HepG2 (cell line): ENCODE measurements at regions not wholly inside any gene's neighbourhood (a gene's known extent, or its start where the extent isn't known, plus 50 kb on each side); places are given as distances from the start of the nearest gene placed in this dataset.

Source experiments
- ATAC-seq: fragments of 200-7000 bp; cut with Tn5 transposase; 3 replicates; pipeline ENCODE4 v1.9.1; 2020; ENCODE audit warnings: mild to moderate bottlenecking, moderate library complexity
- BruUV-seq: library from RNA; stranded (reverse); fragments of 400-500 nt; replicated peaks from 2 replicates; lab custom pipeline; 2021; lab: Mats Ljungman, UMichigan
- CTCF ChIA-PET: fragments of 300-600 bp; formaldehyde crosslinking; extraction: SDS; loops from one replicate; lab custom pipeline; 2021; ENCODE audit warnings: low total read pairs, inconsistent platforms, low intra/inter-chr PET ratio; lab: Yijun Ruan, JAX
- POLR2A ChIA-PET: fragments of 350-600 bp; sonication (Branson Sonifier 250); formaldehyde crosslinking; loops from one replicate; lab custom pipeline; 2020; ENCODE audit warnings: antibody characterized with exemption, inconsistent platforms; lab: Yijun Ruan, JAX
- DNase-seq: peaks from one replicate; pipeline ENCODE4 v3.0.0-alpha.2; 2015; ENCODE audit warnings: low spot score
- FAIRE-seq: peaks from 3 replicates; lab custom pipeline; 2011; peaks lifted over from hg19 to GRCh38; lab: Jason Lieb, UNC
- H2AFZ ChIP-seq: one replicate; pipeline ENCODE4 v1.6.1; 2011; ENCODE audit warnings: low read length, inconsistent platforms
- H3K27ac ChIP-seq: fragments of 300-600 bp; 3 replicates; pipeline ENCODE4 v1.8.0; 2011; ENCODE audit warnings: mixed run types, mild to moderate bottlenecking, mixed read lengths, low read length, inconsistent platforms; ENCODE audit not compliant: insufficient read depth; ENCODE audit errors: extremely low read length
- H3K27me3 ChIP-seq, 2 experiments: fragments of 200-600 bp in 1 of 2; 2 replicates in 1 of 2; 3 replicates in 1 of 2; pipeline versions ENCODE4 v1.6.0 to v1.8.0; 2011; ENCODE audit warnings: low read length in 2 of 2, mild to moderate bottlenecking in 2 of 2, moderate library complexity in 2 of 2, inconsistent platforms in 1 of 2; ENCODE audit not compliant: insufficient read depth in 2 of 2, control insufficient read depth in 1 of 2
- H3K36me3 ChIP-seq, 2 experiments: fragments of 200-600 bp in 1 of 2; replicated peaks in 1 of 2; 2 replicates in 1 of 2; 3 replicates in 1 of 2; pipeline versions ENCODE4 v1.5.1 to v1.8.0; 2011; ENCODE audit warnings: low read length in 2 of 2, inconsistent platforms in 1 of 2; ENCODE audit not compliant: insufficient read depth in 2 of 2, control insufficient read depth in 1 of 2
- H3K4me1 ChIP-seq: 2 replicates; pipeline ENCODE4 v1.5.1; 2012; ENCODE audit warnings: low read length, inconsistent platforms; ENCODE audit not compliant: insufficient read depth
- H3K4me2 ChIP-seq: 2 replicates; pipeline ENCODE4 v1.6.0; 2011; ENCODE audit warnings: low read depth, low read length, inconsistent platforms
- H3K4me3 ChIP-seq, 3 experiments: fragments of 200-600 bp in 1 of 3; sonication (generic), shearing (Covaris generic) in 1 of 3; replicated peaks in 1 of 3; 2 replicates each; pipeline ENCODE4 v1.5.1; 2011 to 2016; ENCODE audit warnings: low read length in 3 of 3, inconsistent platforms in 2 of 3, low read depth in 2 of 3, mild to moderate bottlenecking in 2 of 3, control low read depth in 1 of 3, mixed read lengths in 1 of 3; ENCODE audit not compliant: insufficient read depth in 1 of 3
- H3K79me2 ChIP-seq: one replicate; pipeline ENCODE4 v1.6.1; 2011; ENCODE audit warnings: low read length, inconsistent platforms; ENCODE audit not compliant: insufficient read depth
- H3K9ac ChIP-seq: 2 replicates; pipeline ENCODE4 v1.6.0; 2011; ENCODE audit warnings: mild to moderate bottlenecking, low read depth, low read length, inconsistent platforms; ENCODE audit not compliant: insufficient read depth
- H3K9me3 ChIP-seq: 2 replicates; pipeline ENCODE4 v1.5.1; 2012; ENCODE audit warnings: mild to moderate bottlenecking, low read length
- H4K20me1 ChIP-seq: 2 replicates; pipeline ENCODE4 v1.6.0; 2011; ENCODE audit warnings: inconsistent platforms, mild to moderate bottlenecking, low read length, moderate library complexity; ENCODE audit not compliant: insufficient read depth
- CAMTA2 ChIP-seq: sonication (generic); formaldehyde crosslinking; IDR thresholded peaks from 2 replicates; pipeline ENCODE4 v1.4.0; 2020; ENCODE audit warnings: mild to moderate bottlenecking, missing genetic modification reagents, borderline replicate concordance
- HNRNPH1 ChIP-seq: fragments of 200-400 bp; formaldehyde crosslinking; optimal IDR thresholded peaks from 2 replicates; pipeline ENCODE3; 2017; ENCODE audit warnings: mild to moderate bottlenecking, low read depth, low read length
- HOXA7 ChIP-seq: sonication (generic); formaldehyde crosslinking; IDR thresholded peaks from 2 replicates; pipeline ENCODE4 v1.8.1; 2022; ENCODE audit warnings: mild to moderate bottlenecking, missing genetic modification reagents, moderate library complexity
- KMT2B ChIP-seq: IDR thresholded peaks from 2 replicates; pipeline ENCODE4 v1.6.1; 2016; ENCODE audit warnings: missing genetic modification reagents, missing compliant biosample characterization
- MAF1 ChIP-seq: sonication (generic); formaldehyde crosslinking; IDR thresholded peaks from 2 replicates; pipeline ENCODE4 v1.5.0; 2020; ENCODE audit warnings: missing genetic modification reagents, borderline replicate concordance
- NFIC ChIP-seq: IDR thresholded peaks from 2 replicates; pipeline ENCODE4 v1.6.1; 2012; ENCODE audit warnings: mild to moderate bottlenecking, low read length, inconsistent platforms
- NFYB ChIP-seq: sonication (generic); formaldehyde crosslinking; IDR thresholded peaks from 2 replicates; pipeline ENCODE4 v1.4.0; 2020; ENCODE audit warnings: missing genetic modification reagents
- PHB2 ChIP-seq: fragments of 450-650 bp; IDR thresholded peaks from 2 replicates; pipeline ENCODE4 v1.6.1; 2018; ENCODE audit not compliant: partially characterized antibody
- SIX4 ChIP-seq: sonication (generic); formaldehyde crosslinking; IDR thresholded peaks from 2 replicates; pipeline ENCODE4 v1.4.0; 2020; ENCODE audit warnings: missing genetic modification reagents
- SP2 ChIP-seq: sonication (generic); formaldehyde crosslinking; IDR thresholded peaks from 2 replicates; pipeline ENCODE4 v1.5.1; 2020; ENCODE audit warnings: mild to moderate bottlenecking, missing genetic modification reagents
- SRSF1 ChIP-seq: fragments of 200-400 bp; formaldehyde crosslinking; optimal IDR thresholded peaks from 2 replicates; pipeline ENCODE3; 2017; ENCODE audit warnings: mild to moderate bottlenecking, low read depth, low read length, moderate library complexity
- TAF1 ChIP-seq: sonication (generic); formaldehyde crosslinking; IDR thresholded peaks from 2 replicates; pipeline ENCODE4 v1.4.0; 2020; ENCODE audit warnings: missing genetic modification reagents
- TEAD3 ChIP-seq: optimal IDR thresholded peaks from 2 replicates; pipeline ENCODE3; 2016; ENCODE audit warnings: borderline replicate concordance
- ZNF367 ChIP-seq: sonication (generic); formaldehyde crosslinking; IDR thresholded peaks from 2 replicates; pipeline ENCODE4 v1.4.0; 2020; ENCODE audit warnings: missing genetic modification reagents, borderline replicate concordance
- ZNF501 ChIP-seq: sonication (generic); formaldehyde crosslinking; IDR thresholded peaks from 2 replicates; pipeline ENCODE4 v1.5.1; 2020; ENCODE audit warnings: mild to moderate bottlenecking, moderate library complexity, missing genetic modification reagents
- ZNF607 ChIP-seq: sonication (generic); formaldehyde crosslinking; IDR thresholded peaks from 2 replicates; pipeline ENCODE4 v1.5.1; 2020; ENCODE audit warnings: missing genetic modification reagents, mild to moderate bottlenecking, borderline replicate concordance
- ZNF709 ChIP-seq: sonication (generic); formaldehyde crosslinking; IDR thresholded peaks from 2 replicates; pipeline ENCODE4 v1.5.0; 2020; ENCODE audit warnings: mild to moderate bottlenecking, missing genetic modification reagents
- ZNF713 ChIP-seq: sonication (generic); formaldehyde crosslinking; IDR thresholded peaks from 2 replicates; pipeline ENCODE4 v1.4.0; 2020; ENCODE audit warnings: mild to moderate bottlenecking, missing genetic modification reagents
- ZNF775 ChIP-seq: sonication (generic); formaldehyde crosslinking; IDR thresholded peaks from 2 replicates; pipeline ENCODE4 v1.4.0; 2020; ENCODE audit warnings: missing genetic modification reagents, mild to moderate bottlenecking, moderate library complexity, borderline replicate concordance
- ZNF782 ChIP-seq: sonication (generic); formaldehyde crosslinking; IDR thresholded peaks from 2 replicates; pipeline ENCODE4 v1.4.0; 2020; ENCODE audit warnings: missing genetic modification reagents, mild to moderate bottlenecking, borderline replicate concordance
- ZNF879 ChIP-seq: sonication (generic); formaldehyde crosslinking; IDR thresholded peaks from 2 replicates; pipeline ENCODE4 v1.8.1; 2023; ENCODE audit warnings: missing genetic modification reagents
- ZSCAN25 ChIP-seq: sonication (generic); formaldehyde crosslinking; IDR thresholded peaks from 2 replicates; pipeline ENCODE4 v1.8.0; 2022; ENCODE audit warnings: mild to moderate bottlenecking, missing genetic modification reagents
- WGBS: methylation state at CpG from one replicate; pipeline ENCODE4 v1.1.6; 2017; ENCODE audit warnings: low lambda C conversion rate; 5-methylcytosine and 5-hydroxymethylcytosine counted together
- in situ Hi-C: cut with HindIII; loops from 2 replicates; pipeline ENCODE4 v1.10.0; 2017; ENCODE audit warnings: low pct_unique_long_range_greater_than_20kb; ENCODE audit not compliant: extremely low pct_ligation_motif_present
- intact Hi-C: fragments of 100-400 bp; cut with micrococcal nuclease; formaldehyde crosslinking; loops from one replicate; pipeline ENCODE4 v1.10.0; 2022; ENCODE audit not compliant: unreplicated experiment
- TF ChIP-seq, protein P1 (sequence below): sonication (generic); formaldehyde crosslinking; IDR thresholded peaks from 2 replicates; pipeline ENCODE4 v1.4.0; 2020; ENCODE audit warnings: missing genetic modification reagents, low read depth, mild to moderate bottlenecking, borderline replicate concordance
- TF ChIP-seq, protein P2 (sequence below): sonication (generic); formaldehyde crosslinking; IDR thresholded peaks from 2 replicates; pipeline ENCODE4 v1.4.0; 2020; ENCODE audit warnings: missing genetic modification reagents, mild to moderate bottlenecking, borderline replicate concordance

DNA sequence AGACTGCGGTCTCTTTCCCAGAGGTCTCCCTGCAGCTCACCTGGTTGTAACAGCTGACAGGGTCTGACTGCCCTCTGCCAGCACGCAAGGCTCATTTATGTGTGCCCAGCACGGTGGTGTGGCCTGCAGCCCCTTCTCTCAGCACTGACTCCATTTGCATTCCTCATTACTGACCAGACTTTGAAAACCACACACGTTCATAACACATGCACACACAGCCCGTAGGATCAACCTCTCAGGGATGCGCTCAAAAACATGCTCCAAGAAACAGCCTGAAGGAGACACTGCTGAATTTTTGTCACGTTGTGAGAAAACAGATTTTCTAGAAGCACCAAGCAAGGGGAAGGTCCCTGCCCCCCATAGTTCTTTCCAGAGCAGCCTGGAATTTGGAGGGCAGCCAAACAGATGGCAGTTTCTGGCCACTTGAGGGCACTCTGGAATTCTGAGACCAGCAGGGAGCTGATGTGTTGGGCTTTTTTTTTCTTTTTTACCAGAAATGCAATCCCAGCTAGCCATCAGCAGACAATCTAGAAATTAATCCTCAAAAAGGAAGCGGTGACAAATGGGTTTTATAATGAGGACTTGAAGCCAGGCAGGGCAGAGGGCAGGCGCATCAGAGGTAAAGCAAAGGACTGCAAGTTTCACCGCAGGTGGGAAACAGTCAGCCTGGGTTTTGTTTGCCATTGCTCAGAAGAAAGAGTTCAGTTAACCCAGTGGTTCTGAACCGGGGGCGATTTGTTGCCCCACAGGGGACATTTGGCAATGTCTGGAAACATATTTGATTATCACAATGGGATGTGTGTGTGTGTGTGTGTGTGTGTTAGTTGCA lies 170.5 kb upstream of the PROK2 start:
- POLR2A ChIA-PET, result no interaction called here
- no peak overlapping the region for H2AFZ ChIP-seq
- BruUV-seq, result no TSS peak
- H3K4me3 ChIP-seq, result no peak overlapping the region
- intact Hi-C loops (loop anchor here (1.0 to 10.0 kb wide), 4 partner anchors 81 to 1129 kb away; no protein-coding TSS in a partner anchor), in situ Hi-C loops (loop anchor here (5.0 to 25.0 kb wide), 2 partner anchors 312 to 857 kb away; no protein-coding TSS in a partner anchor)
- H3K79me2 ChIP-seq, result no peaks in the 10 kb centered on the region
- H3K9me3 ChIP-seq, result no peaks in the 10 kb centered on the region
- H3K27ac ChIP-seq, result no peak overlapping the region
- ATAC-seq (peak; percentile 85), FAIRE-seq (peak; percentile 26), DNase-seq (peak; percentile 34)
- H4K20me1 ChIP-seq, result no peaks in the 10 kb centered on the region
- CTCF ChIA-PET, result interaction anchor here (1.1 to 1.6 kb wide), 2 partner anchors 863 to 867 kb away, joined by 5 read pairs; no protein-coding TSS in a partner anchor
- no peaks in the 10 kb centered on the region for H3K4me1 ChIP-seq
- H3K4me2 ChIP-seq, result no peak overlapping the region
- H3K36me3 ChIP-seq, result no peaks in the 10 kb centered on the region
- H3K9ac ChIP-seq, result no peak overlapping the region
- H3K27me3 ChIP-seq, result peaks cover 0 to 4% of the 10 kb centered on the region in 2 experiments; a peak in 2 of 5 replicates
- 11% methylated on average over 12 of the region's 12 CpGs for WGBS
- TF ChIP-seq ZNF607 (CRISPR knock-in tag) (no peak), NFIC (peak; percentile 52; the same call in 1 of the 2 replicates), SRSF1 (no peak), HOXA7 (CRISPR knock-in tag) (no peak), NFYB (CRISPR knock-in tag) (no peak), KMT2B (CRISPR knock-in tag) (no peak), ZSCAN25 (CRISPR knock-in tag) (no peak), TEAD3 (peak; percentile 85), CAMTA2 (CRISPR knock-in tag) (no peak), ZNF713 (CRISPR knock-in tag) (no peak), ZNF782 (peak; percentile 94; the same call in 1 of the 2 replicates), ZNF367 (CRISPR knock-in tag) (no peak), TAF1 (CRISPR knock-in tag) (no peak), SIX4 (CRISPR knock-in tag) (no peak), ZNF879 (no peak), PHB2 (no peak), MAF1 (CRISPR knock-in tag) (no peak), HNRNPH1 (no peak), ZNF775 (CRISPR knock-in tag) (no peak), ZNF501 (0 out of 2 replicates have a peak, but pooled peaks have one; percentile 25), SP2 (CRISPR knock-in tag) (no peak), ZNF709 (CRISPR knock-in tag) (no peak)
- TF ChIP-seq, protein P1, sequence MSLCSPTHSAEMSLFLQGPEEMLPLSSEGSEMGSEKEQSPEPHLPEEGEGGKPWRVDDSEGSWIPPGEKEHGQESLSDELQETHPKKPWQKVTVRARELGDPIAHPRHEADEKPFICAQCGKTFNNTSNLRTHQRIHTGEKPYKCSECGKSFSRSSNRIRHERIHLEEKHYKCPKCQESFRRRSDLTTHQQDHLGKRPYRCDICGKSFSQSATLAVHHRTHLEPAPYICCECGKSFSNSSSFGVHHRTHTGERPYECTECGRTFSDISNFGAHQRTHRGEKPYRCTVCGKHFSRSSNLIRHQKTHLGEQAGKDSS (CRISPR knock-in tag), result no peak
- TF ChIP-seq, protein P2, sequence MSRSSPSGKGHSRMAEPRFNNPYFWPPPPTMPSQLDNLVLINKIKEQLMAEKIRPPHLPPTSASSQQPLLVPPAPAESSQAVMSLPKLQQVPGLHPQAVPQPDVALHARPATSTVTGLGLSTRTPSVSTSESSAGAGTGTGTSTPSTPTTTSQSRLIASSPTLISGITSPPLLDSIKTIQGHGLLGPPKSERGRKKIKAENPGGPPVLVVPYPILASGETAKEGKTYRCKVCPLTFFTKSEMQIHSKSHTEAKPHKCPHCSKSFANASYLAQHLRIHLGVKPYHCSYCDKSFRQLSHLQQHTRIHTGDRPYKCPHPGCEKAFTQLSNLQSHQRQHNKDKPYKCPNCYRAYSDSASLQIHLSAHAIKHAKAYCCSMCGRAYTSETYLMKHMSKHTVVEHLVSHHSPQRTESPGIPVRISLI (CRISPR knock-in tag), result peak; percentile 81; the same call in 1 of the 2 replicates
